ENCODE measurements at regions not wholly inside any gene's neighbourhood (a gene's known extent, or its start where the extent isn't known, plus 50 kb on each side); places are given as distances from the start of the nearest gene placed in this dataset.

DNA sequence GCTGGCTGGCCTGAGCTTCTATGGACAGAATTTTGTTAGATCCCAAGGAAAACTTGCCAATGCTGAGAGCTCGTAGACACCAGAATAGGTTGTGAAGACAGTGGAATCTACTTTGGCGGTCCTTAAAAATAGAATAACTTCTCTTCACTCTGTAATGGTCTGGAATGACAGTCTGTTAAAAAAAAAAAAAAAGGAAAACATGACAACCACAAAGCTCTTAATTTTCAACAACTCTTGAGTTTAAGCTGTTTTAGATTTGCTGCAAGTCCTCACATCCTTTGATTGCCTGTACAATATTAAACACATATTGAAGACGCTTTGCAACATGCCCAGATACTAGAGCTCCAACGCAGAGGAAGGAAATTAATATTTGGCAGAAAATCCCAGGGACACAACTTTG, 122.8 kb upstream of the GALNT15 start:
- no peaks in the 10 kb centered on the region for H3K9me3 ChIP-seq
- TF ChIP-seq CTCF (IDR thresholded peaks at IDR 0.05) = no peak
- H3K27me3 ChIP-seq (replicated peaks; ENCODE audit: insufficient read depth) = no peaks in the 10 kb centered on the region
- peaks cover 12 to 36% of the 10 kb centered on the region in 2 donors for H3K4me1 ChIP-seq (ENCODE audit: control insufficient read depth in 1 of 2, low read depth in 2 of 2)
- H3K27ac ChIP-seq = no peak overlapping the region
- no peak for ATAC-seq (ENCODE audit: insufficient number of reproducible peaks, low FRiP score, low read depth)
- H3K4me3 ChIP-seq = no peak overlapping the region
- no peak for DNase-seq (ENCODE audit: low spot score)
- H3K36me3 ChIP-seq = no peaks in the 10 kb centered on the region

DNA sequence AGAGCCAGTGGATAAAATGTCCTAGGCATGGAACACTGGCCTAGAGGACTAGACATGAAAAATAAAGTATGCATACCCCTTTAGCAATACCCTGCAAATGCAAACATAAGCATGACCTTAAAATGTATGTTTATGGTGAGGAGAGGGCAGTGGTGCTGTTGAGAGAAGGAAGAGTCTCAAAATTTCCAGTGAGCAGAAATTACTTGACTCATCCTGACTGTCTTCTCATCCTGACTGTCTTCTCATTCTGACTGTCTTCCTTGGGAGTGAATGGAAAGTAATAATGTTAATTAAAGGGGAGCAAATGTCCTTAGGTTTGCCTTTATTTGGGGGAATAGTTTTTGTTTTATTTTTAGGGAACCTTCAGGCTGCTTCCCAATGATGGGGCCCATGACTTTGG, 121.5 kb upstream of the GALNT15 start:
- no peak for TF ChIP-seq CTCF (IDR thresholded peaks at IDR 0.05)
- H3K27ac ChIP-seq = peak overlapping the region in 1 of 2 donors; percentile 80
- no peaks in the 10 kb centered on the region for H3K27me3 ChIP-seq (replicated peaks; ENCODE audit: insufficient read depth)
- H3K36me3 ChIP-seq = no peaks in the 10 kb centered on the region
- peaks cover 12 to 49% of the 10 kb centered on the region in 2 donors for H3K4me1 ChIP-seq (ENCODE audit: control insufficient read depth in 1 of 2, low read depth in 2 of 2)
- no peak overlapping the region for H3K4me3 ChIP-seq
- DNase-seq (ENCODE audit: low spot score) (no peak), ATAC-seq (ENCODE audit: insufficient number of reproducible peaks, low FRiP score, low read depth) (no peak)
- no peaks in the 10 kb centered on the region for H3K9me3 ChIP-seq

DNA sequence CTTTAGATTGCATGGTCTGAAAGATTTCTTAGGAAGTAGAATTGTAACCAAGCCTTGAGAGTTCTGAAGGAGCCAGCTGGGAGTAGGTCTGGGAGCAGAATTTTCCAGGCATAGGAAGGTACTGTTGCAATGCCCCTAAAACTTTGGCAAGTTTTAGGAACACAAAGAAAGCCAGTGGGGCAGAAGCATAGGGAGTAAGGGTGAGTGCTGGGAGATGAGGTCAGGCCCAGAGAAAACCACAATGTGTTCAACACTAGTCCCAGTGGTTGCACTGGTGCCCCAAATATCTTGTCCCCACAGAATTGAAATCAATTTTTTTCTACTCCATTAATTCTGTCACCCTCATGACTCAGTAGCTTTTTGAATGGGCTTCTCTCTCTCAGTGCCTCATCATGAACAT, 120.7 kb upstream of the GALNT15 start:
- Histone ChIP-seq H3K4me1 (ENCODE audit: control insufficient read depth in 1 of 2, low read depth in 2 of 2) (peaks cover 12 to 58% of the 10 kb centered on the region in 2 donors), H3K27ac (peak overlapping the region; percentile 80 to 81)
- ATAC-seq (ENCODE audit: insufficient number of reproducible peaks, low FRiP score, low read depth) = no peak

DNA sequence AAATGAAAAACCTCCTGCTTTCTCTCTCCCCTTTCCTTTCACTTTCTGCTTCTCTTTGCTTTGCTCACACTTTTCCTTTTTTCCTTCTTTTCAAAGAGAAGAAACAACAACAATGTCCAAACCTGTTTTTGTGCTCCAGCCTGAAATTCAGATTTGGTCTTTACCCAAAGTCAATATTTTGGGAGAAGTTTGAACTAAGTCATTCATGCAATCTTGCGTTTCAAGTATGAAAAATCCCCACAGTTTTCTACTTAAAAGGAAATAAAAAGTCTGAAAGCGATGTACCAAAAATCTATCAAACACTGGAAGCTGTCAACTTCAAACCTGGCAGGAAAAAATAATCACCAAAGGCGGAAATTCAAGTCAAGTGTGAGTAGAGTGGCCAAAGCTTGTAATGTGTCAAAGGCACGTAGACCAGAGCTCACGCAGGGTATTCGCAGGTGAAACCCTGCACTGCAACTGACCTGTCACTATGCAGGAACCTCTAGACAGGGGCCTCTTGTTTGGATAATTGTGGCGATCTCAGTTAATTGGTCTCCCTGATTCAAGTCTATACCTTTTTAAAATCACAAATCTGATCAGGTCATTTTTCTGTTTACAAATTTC, 118.8 kb upstream of the GALNT15 start:
- Histone ChIP-seq H3K36me3 (no peaks in the 10 kb centered on the region), H3K4me3 (peak overlapping the region; percentile 31), H3K27me3 (replicated peaks; ENCODE audit: insufficient read depth) (no peaks in the 10 kb centered on the region), H3K27ac (peak overlapping the region; percentile 80 to 81), H3K4me1 (ENCODE audit: control insufficient read depth in 1 of 2, low read depth in 2 of 2) (peaks cover 22 to 75% of the 10 kb centered on the region in 2 donors), H3K9me3 (no peaks in the 10 kb centered on the region)
- TF ChIP-seq CTCF (IDR thresholded peaks at IDR 0.05) = no peak
- no peak for DNase-seq (ENCODE audit: low spot score)
- no peak for ATAC-seq (ENCODE audit: insufficient number of reproducible peaks, low FRiP score, low read depth)

More for the DNA sequence above, 120.7 kb upstream of the GALNT15 start:
- H3K27me3 ChIP-seq (replicated peaks; ENCODE audit: insufficient read depth) = no peaks in the 10 kb centered on the region
- no peak for DNase-seq (ENCODE audit: low spot score)
- H3K4me3 ChIP-seq = no peak overlapping the region
- TF ChIP-seq CTCF (IDR thresholded peaks at IDR 0.05) = no peak
- no peaks in the 10 kb centered on the region for H3K36me3 ChIP-seq
- H3K9me3 ChIP-seq = no peaks in the 10 kb centered on the region

GRCh38 chr3:16056217-16056616, 118.3 kb upstream of the GALNT15 start:
- peak overlapping the region; percentile 80 to 81 for H3K27ac ChIP-seq
- no peaks in the 10 kb centered on the region for H3K9me3 ChIP-seq
- peaks cover 27 to 79% of the 10 kb centered on the region in 2 donors for H3K4me1 ChIP-seq (ENCODE audit: control insufficient read depth in 1 of 2, low read depth in 2 of 2)
- ATAC-seq (ENCODE audit: insufficient number of reproducible peaks, low FRiP score, low read depth) = no peak
- H3K36me3 ChIP-seq = no peaks in the 10 kb centered on the region
- peak overlapping the region; percentile 31 for H3K4me3 ChIP-seq
- peak; percentile 21 for DNase-seq (ENCODE audit: low spot score)
- no peak for TF ChIP-seq CTCF (IDR thresholded peaks at IDR 0.05)
- H3K27me3 ChIP-seq (replicated peaks; ENCODE audit: insufficient read depth) = no peaks in the 10 kb centered on the region
